Progenitor cell of endocrine pancreas (in vitro differentiated cells): ENCODE measurements at regions not wholly inside any gene's neighbourhood (a gene's known extent, or its start where the extent isn't known, plus 50 kb on each side); places are given as distances from the start of the nearest gene placed in this dataset.
A peak's percentile ranks its signal among the peaks of the same experiment; 100 is the strongest.

Experiments used
- DNase-seq: peaks from one replicate; pipeline ENCODE4 v3.0.0; 2021; ENCODE audit warnings: low spot score; ENCODE audit not compliant: unreplicated experiment
- H3K27ac Mint-ChIP-seq: 2 replicates; pipeline ENCODE4 v1.8.0; 2021; ENCODE audit warnings: mild to moderate bottlenecking, moderate library complexity, mixed read lengths
- H3K27me3 Mint-ChIP-seq: 2 replicates; pipeline ENCODE4 v1.8.0; 2021; ENCODE audit warnings: mixed read lengths
- H3K36me3 Mint-ChIP-seq: 2 replicates; pipeline ENCODE4 v1.8.0; 2022; ENCODE audit warnings: mixed read lengths; ENCODE audit not compliant: insufficient read depth
- H3K4me1 Mint-ChIP-seq: 2 replicates; pipeline ENCODE4 v1.8.0; 2021; ENCODE audit warnings: low read depth, mixed read lengths
- H3K4me3 Mint-ChIP-seq: 2 replicates; pipeline ENCODE4 v1.8.0; 2021; ENCODE audit warnings: low read depth, mild to moderate bottlenecking, moderate library complexity, mixed read lengths
- H3K9me3 Mint-ChIP-seq: 2 replicates; pipeline ENCODE4 v1.8.0; 2021; ENCODE audit warnings: low read depth, mixed read lengths
- TF ChIP-seq, protein P1 (sequence below): fragments of 200-600 bp; sonication (generic); IDR thresholded peaks from one replicate; pipeline ENCODE4 v1.5.0; 2021; ENCODE audit warnings: antibody characterized with exemption, mild to moderate bottlenecking; ENCODE audit not compliant: unreplicated experiment

DNA sequence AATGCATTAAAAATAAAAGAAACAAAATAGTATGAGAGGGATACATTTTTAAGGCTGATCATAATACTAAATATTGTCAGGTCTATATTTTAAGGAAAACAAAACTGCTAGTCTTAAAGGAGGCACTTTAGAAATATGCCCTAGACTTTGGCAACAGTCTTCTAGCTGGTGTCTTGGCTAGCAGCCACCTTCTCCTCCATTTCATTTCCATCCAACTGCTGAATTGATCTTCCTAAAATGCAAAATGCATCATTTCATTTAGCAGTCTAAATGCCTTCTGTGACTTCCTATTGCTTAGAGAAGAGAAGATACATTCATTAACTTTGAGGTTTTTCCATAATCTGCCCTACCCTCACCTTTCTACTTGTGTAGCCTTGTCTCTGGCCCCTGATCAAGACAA lies 1404.1 kb downstream of the CDH11 start:
- TF ChIP-seq, protein P1, sequence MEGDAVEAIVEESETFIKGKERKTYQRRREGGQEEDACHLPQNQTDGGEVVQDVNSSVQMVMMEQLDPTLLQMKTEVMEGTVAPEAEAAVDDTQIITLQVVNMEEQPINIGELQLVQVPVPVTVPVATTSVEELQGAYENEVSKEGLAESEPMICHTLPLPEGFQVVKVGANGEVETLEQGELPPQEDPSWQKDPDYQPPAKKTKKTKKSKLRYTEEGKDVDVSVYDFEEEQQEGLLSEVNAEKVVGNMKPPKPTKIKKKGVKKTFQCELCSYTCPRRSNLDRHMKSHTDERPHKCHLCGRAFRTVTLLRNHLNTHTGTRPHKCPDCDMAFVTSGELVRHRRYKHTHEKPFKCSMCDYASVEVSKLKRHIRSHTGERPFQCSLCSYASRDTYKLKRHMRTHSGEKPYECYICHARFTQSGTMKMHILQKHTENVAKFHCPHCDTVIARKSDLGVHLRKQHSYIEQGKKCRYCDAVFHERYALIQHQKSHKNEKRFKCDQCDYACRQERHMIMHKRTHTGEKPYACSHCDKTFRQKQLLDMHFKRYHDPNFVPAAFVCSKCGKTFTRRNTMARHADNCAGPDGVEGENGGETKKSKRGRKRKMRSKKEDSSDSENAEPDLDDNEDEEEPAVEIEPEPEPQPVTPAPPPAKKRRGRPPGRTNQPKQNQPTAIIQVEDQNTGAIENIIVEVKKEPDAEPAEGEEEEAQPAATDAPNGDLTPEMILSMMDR, result no peak
- no peaks in the 10 kb centered on the region for H3K36me3 Mint-ChIP-seq
- no peak overlapping the region for H3K4me3 Mint-ChIP-seq
- H3K27ac Mint-ChIP-seq, result no peak overlapping the region
- no peaks in the 10 kb centered on the region for H3K27me3 Mint-ChIP-seq
- DNase-seq, result no peak
- peaks cover 7% of the 10 kb centered on the region for H3K4me1 Mint-ChIP-seq
- no peaks in the 10 kb centered on the region for H3K9me3 Mint-ChIP-seq

DNA sequence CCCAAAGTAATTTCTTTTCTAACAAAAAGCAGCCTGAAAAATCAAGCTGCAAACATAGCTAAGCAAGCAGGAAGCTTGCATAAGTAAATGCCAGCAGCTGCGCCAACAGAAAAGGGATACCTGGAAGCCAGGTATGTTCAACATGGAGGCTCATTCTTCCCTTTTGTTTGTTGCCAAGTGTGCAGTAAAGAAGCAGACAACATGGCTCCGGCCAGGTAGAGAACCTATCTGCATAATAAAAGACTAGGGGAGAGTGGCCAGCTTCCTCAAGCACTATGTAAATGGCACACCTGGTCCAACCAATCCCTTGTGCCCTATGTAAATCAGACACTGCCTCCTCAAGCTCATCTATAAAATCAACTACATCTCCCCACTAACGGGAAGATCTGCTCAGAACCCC lies 1407.0 kb downstream of the CDH11 start:
- Mint-ChIP-seq H3K36me3 (no peaks in the 10 kb centered on the region), H3K9me3 (no peaks in the 10 kb centered on the region), H3K27ac (no peak overlapping the region), H3K27me3 (no peaks in the 10 kb centered on the region), H3K4me3 (no peak overlapping the region), H3K4me1 (peaks cover 3% of the 10 kb centered on the region)
- TF ChIP-seq, protein P1, result no peak
- DNase-seq, result no peak

DNA sequence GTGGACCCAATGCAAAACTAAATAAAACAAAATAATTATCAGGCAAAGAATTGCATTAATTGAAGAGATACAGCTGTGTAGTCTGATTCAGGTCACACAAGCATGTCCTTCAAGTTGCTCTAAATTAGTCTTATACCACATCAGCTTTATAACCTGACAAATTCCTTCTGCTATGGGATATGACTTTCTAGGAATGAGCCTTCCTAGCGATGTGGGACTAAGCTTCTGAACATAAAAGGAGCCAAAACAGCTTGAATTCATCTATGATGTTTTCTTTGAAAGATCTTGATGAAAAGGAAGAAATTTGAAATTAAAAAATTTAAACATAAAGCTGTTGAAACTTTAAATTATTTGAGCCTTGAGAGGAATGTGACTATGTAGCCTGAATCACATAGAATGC lies 1409.1 kb downstream of the CDH11 start:
- no peak for DNase-seq
- Mint-ChIP-seq H3K9me3 (no peaks in the 10 kb centered on the region), H3K4me1 (peaks cover 4% of the 10 kb centered on the region), H3K27ac (no peak overlapping the region), H3K27me3 (no peaks in the 10 kb centered on the region), H3K36me3 (no peaks in the 10 kb centered on the region), H3K4me3 (no peak overlapping the region)
- TF ChIP-seq, protein P1, result no peak

DNA sequence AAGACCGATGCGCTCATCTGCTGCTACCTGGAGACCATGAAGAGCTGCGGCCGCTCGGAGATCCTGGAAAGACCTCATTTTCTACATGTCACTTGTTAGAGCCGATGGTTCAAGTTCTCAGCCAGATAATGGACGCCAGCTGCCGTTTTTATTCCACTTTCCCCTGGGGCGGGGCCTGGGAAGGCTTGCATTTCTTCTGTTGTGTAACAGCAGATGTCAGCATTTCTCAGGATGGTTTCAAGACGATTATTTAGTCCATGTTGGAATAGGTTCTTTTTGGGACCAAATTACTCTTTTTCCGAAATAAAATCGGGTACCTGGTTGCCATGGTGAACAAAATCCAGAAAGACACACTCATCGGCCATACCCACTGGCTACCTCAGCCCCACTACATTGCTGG lies 1418.3 kb downstream of the CDH11 start:
- TF ChIP-seq, protein P1, result no peak
- Mint-ChIP-seq H3K27ac (no peak overlapping the region), H3K4me3 (no peak overlapping the region), H3K36me3 (no peaks in the 10 kb centered on the region), H3K4me1 (peaks cover 17% of the 10 kb centered on the region), H3K27me3 (no peaks in the 10 kb centered on the region), H3K9me3 (peaks cover 2% of the 10 kb centered on the region)
- DNase-seq, result no peak

DNA sequence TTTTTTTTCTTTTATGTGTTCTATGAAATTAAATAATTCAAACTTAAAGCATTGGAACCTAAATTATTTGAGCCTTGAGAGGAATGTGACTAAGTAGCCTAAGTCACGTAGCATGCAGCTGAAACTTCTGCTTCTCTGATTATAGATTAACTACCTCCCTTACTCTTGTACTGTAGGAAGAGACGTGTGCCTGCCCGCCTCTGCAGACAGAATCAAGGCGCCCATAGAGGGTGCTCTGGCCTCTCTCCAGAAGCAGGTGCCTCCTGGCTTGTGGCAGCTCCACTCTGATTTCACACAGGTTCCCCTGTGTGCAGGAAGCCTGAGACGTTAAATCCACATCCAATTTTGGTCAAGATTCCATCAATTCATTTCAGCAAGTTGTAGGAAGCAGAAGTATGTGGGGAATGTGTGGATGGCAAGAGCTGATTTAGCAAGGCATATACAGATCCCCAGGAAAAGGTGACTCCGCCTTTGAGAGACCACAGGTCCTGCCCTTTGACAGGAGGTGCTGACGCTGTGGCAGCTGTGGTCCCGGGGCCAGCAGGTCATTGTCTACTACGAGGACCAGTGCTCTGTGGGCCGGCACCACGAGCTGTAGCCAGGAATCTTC lies 1418.8 kb downstream of the CDH11 start:
- no peak for DNase-seq
- no peaks in the 10 kb centered on the region for H3K27me3 Mint-ChIP-seq

More for the DNA sequence above, 1418.8 kb downstream of the CDH11 start:
- Mint-ChIP-seq H3K27ac (peak overlapping the region; percentile 73), H3K4me1 (peaks cover 17% of the 10 kb centered on the region), H3K9me3 (peaks cover 2% of the 10 kb centered on the region), H3K36me3 (no peaks in the 10 kb centered on the region), H3K4me3 (no peak overlapping the region)
- TF ChIP-seq, protein P1, result peak; percentile 35
